Lower lobe of right lung (tissue), 2 donors: ENCODE measurements at regions not wholly inside any gene's neighbourhood (a gene's known extent, or its start where the extent isn't known, plus 50 kb on each side); places are given as distances from the start of the nearest gene placed in this dataset.

Source experiments
- ATAC-seq, 2 donors: fragments of 200-7000 bp; cut with Tn5 transposase; one replicate each; pipeline ENCODE4 v1.9.1; 2020 to 2022; ENCODE audit warnings: mild to moderate bottlenecking in 2 of 2, moderate library complexity in 2 of 2
- DNase-seq: peaks from one replicate; pipeline ENCODE4 v3.0.0-alpha.2; 2020
- H3K27ac ChIP-seq: fragments of 200-600 bp; one replicate; pipeline ENCODE4 v1.8.0; 2022
- H3K27me3 ChIP-seq: fragments of 200-600 bp; one replicate; pipeline ENCODE4 v1.8.0; 2022; ENCODE audit warnings: low read depth
- H3K36me3 ChIP-seq: fragments of 200-600 bp; one replicate; pipeline ENCODE4 v1.8.0; 2022; ENCODE audit warnings: mild to moderate bottlenecking
- H3K4me1 ChIP-seq: fragments of 200-600 bp; one replicate; pipeline ENCODE4 v1.8.0; 2022
- H3K4me3 ChIP-seq: fragments of 200-600 bp; one replicate; pipeline ENCODE4 v1.8.0; 2022; ENCODE audit warnings: mild to moderate bottlenecking
- H3K9me3 ChIP-seq: fragments of 200-600 bp; one replicate; pipeline ENCODE4 v1.8.0; 2022
- CTCF ChIP-seq: fragments of 200-600 bp; IDR thresholded peaks from one replicate; pipeline ENCODE4 v1.8.0; 2022; ENCODE audit warnings: antibody characterized with exemption, mild to moderate bottlenecking
- intact Hi-C: fragments of 100-400 bp; cut with DNase I; formaldehyde crosslinking; loops from one replicate; pipeline ENCODE4 v1.11.0; 2022
- donor health status: DM: no; HTN: yes; CAD: no; lungs with severe emphysema.

GRCh38 chr11:92591521-92591920 lies 366.9 kb downstream of the FAT3 start:
- H3K36me3 ChIP-seq, result no peaks in the 10 kb centered on the region
- no peaks in the 10 kb centered on the region for H3K4me1 ChIP-seq
- ATAC-seq (no peak), DNase-seq (no peak)
- no peak for TF ChIP-seq CTCF
- intact Hi-C loops, result no loop called here
- no peak overlapping the region for H3K27ac ChIP-seq
- no peaks in the 10 kb centered on the region for H3K27me3 ChIP-seq
- H3K4me3 ChIP-seq, result no peak overlapping the region
- H3K9me3 ChIP-seq, result no peaks in the 10 kb centered on the region

GRCh38 chr11:92594251-92594650 lies 369.6 kb downstream of the FAT3 start:
- intact Hi-C loops, result no loop called here
- Histone ChIP-seq H3K27me3 (no peaks in the 10 kb centered on the region), H3K4me1 (no peaks in the 10 kb centered on the region), H3K9me3 (no peaks in the 10 kb centered on the region), H3K27ac (no peak overlapping the region), H3K4me3 (no peak overlapping the region), H3K36me3 (no peaks in the 10 kb centered on the region)
- ATAC-seq (no peak), DNase-seq (no peak)
- no peak for TF ChIP-seq CTCF

GRCh38 chr11:92595052-92595451 lies 370.4 kb downstream of the FAT3 start:
- H3K27ac ChIP-seq, result no peak overlapping the region
- no peak for TF ChIP-seq CTCF
- no peaks in the 10 kb centered on the region for H3K9me3 ChIP-seq
- intact Hi-C loops, result no loop called here
- H3K4me3 ChIP-seq, result no peak overlapping the region
- ATAC-seq (no peak), DNase-seq (no peak)
- no peaks in the 10 kb centered on the region for H3K27me3 ChIP-seq
- no peaks in the 10 kb centered on the region for H3K4me1 ChIP-seq
- H3K36me3 ChIP-seq, result no peaks in the 10 kb centered on the region

GRCh38 chr11:92596596-92597317 lies 372.1 kb downstream of the FAT3 start:
- Histone ChIP-seq H3K36me3 (no peaks in the 10 kb centered on the region), H3K9me3 (no peaks in the 10 kb centered on the region), H3K27ac (no peak overlapping the region), H3K4me3 (no peak overlapping the region), H3K4me1 (no peaks in the 10 kb centered on the region), H3K27me3 (no peaks in the 10 kb centered on the region)
- DNase-seq (no peak), ATAC-seq (no peak)
- intact Hi-C loops, result no loop called here
- TF ChIP-seq CTCF, result no peak

DNA sequence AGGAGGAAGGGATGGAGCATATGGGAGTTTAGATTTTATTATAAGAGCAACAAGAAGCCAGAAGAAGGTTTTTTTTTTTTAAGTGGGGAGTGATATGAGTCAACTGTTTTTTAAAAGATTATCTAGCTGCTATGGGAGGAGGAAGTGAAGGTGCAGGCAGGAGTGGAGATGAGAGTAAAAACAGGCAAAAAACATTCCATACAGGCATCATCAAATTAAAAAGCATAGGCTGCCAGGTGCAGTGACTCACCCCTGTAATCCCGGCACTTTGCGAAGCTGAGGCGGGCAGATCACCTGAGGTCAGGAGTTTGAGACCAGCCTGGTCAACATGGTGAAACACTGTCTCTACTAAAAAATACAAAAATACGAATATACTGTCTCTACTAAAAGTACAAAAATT lies 368.4 kb upstream of the MTNR1B start:
- no peaks in the 10 kb centered on the region for H3K9me3 ChIP-seq
- H3K4me3 ChIP-seq, result no peak overlapping the region
- no peaks in the 10 kb centered on the region for H3K4me1 ChIP-seq
- H3K36me3 ChIP-seq, result no peaks in the 10 kb centered on the region
- TF ChIP-seq CTCF, result no peak
- intact Hi-C loops, result no loop called here
- no peak overlapping the region for H3K27ac ChIP-seq
- H3K27me3 ChIP-seq, result no peaks in the 10 kb centered on the region
- DNase-seq (no peak), ATAC-seq (no peak)
